HG03045 (cell line): ENCODE measurements at regions not wholly inside any gene's neighbourhood (a gene's known extent, or its start where the extent isn't known, plus 50 kb on each side); places are given as distances from the start of the nearest gene placed in this dataset.

Source experiments
- ATAC-seq: cut with Tn5 transposase; IDR thresholded peaks from one replicate; pipeline ENCODE4 v1.9.1; 2021; ENCODE audit warnings: mild to moderate bottlenecking, moderate library complexity; ENCODE audit not compliant: unreplicated experiment

GRCh38 chr5:72036951-72037350, 70.3 kb upstream of the MAP1B start:
- no peak for ATAC-seq

GRCh38 chr5:72040513-72040912, 66.8 kb upstream of the MAP1B start:
- ATAC-seq = no peak

- no peak for ATAC-seq
Measured at GRCh38 chr5:72041654-72042053, 65.6 kb upstream of the MAP1B start.

- no peak for ATAC-seq
Measured at GRCh38 chr5:72042097-72042496, 65.2 kb upstream of the MAP1B start.

GRCh38 chr5:72045692-72046091, 61.6 kb upstream of the MAP1B start:
- ATAC-seq = no peak

GRCh38 chr5:72046106-72046505, 61.2 kb upstream of the MAP1B start:
- no peak for ATAC-seq

- no peak for ATAC-seq
Measured at GRCh38 chr5:72055636-72056035, 51.6 kb upstream of the MAP1B start.
